Astrocyte (in vitro differentiated cells and primary cell): ENCODE measurements at regions not wholly inside any gene's neighbourhood (a gene's known extent, or its start where the extent isn't known, plus 50 kb on each side); places are given as distances from the start of the nearest gene placed in this dataset.

Experiments
- DNase-seq: peaks from one replicate; pipeline ENCODE4 v3.0.0-alpha.2; 2010; ENCODE audit warnings: low read depth
- FAIRE-seq: peaks from 2 replicates; lab custom pipeline; 2011; peaks lifted over from hg19 to GRCh38; lab: Jason Lieb, UNC
- H2AFZ ChIP-seq: 2 replicates; pipeline ENCODE4 v1.6.0; 2012; ENCODE audit warnings: low read depth, low read length, inconsistent platforms
- H3K27ac ChIP-seq: 2 replicates; pipeline ENCODE4 v1.5.1; 2011; ENCODE audit warnings: low read depth, low read length, inconsistent platforms
- H3K27me3 ChIP-seq: 2 replicates; pipeline ENCODE4 v1.6.0; 2011; ENCODE audit warnings: low read length, inconsistent platforms; ENCODE audit not compliant: insufficient read depth
- H3K36me3 ChIP-seq: 2 replicates; pipeline ENCODE4 v1.5.1; 2011; ENCODE audit warnings: low read length, inconsistent platforms; ENCODE audit not compliant: insufficient read depth
- H3K4me1 ChIP-seq: 2 replicates; pipeline ENCODE4 v1.5.1; 2011; ENCODE audit warnings: low read length, inconsistent platforms; ENCODE audit not compliant: insufficient read depth
- H3K4me2 ChIP-seq: 2 replicates; pipeline ENCODE4 v1.6.0; 2012; ENCODE audit warnings: low read length, inconsistent platforms
- H3K4me3 ChIP-seq: 2 replicates; pipeline ENCODE4 v1.5.1; 2011; ENCODE audit warnings: low read depth, mild to moderate bottlenecking, low read length, inconsistent platforms; ENCODE audit not compliant: insufficient read depth
- H3K79me2 ChIP-seq: 2 replicates; pipeline ENCODE4 v1.6.0; 2012; ENCODE audit warnings: mild to moderate bottlenecking, low read length, inconsistent platforms; ENCODE audit not compliant: insufficient read depth
- H3K9ac ChIP-seq: 2 replicates; pipeline ENCODE4 v1.6.0; 2012; ENCODE audit warnings: mild to moderate bottlenecking, low read length, inconsistent platforms
- H3K9me3 ChIP-seq: 2 replicates; pipeline ENCODE4 v1.5.1; 2012; ENCODE audit warnings: low read depth, mild to moderate bottlenecking, low read length, inconsistent platforms; ENCODE audit not compliant: insufficient read depth
- H4K20me1 ChIP-seq: 2 replicates; pipeline ENCODE4 v1.6.0; 2012; ENCODE audit warnings: low read length, inconsistent platforms; ENCODE audit not compliant: insufficient read depth
- H3K27ac Mint-ChIP-seq: one replicate; pipeline ENCODE4 v1.8.0; 2021; ENCODE audit warnings: mild to moderate bottlenecking, mixed read lengths; ENCODE audit not compliant: unreplicated experiment
- H3K27me3 Mint-ChIP-seq: one replicate; pipeline ENCODE4 v1.8.0; 2021; ENCODE audit warnings: low read depth, mixed read lengths; ENCODE audit not compliant: unreplicated experiment
- H3K36me3 Mint-ChIP-seq: one replicate; pipeline ENCODE4 v1.8.0; 2021; ENCODE audit warnings: low read depth, mixed read lengths; ENCODE audit not compliant: unreplicated experiment
- H3K4me1 Mint-ChIP-seq: one replicate; pipeline ENCODE4 v1.8.0; 2021; ENCODE audit warnings: low read depth, mixed read lengths; ENCODE audit not compliant: unreplicated experiment
- H3K4me3 Mint-ChIP-seq: one replicate; pipeline ENCODE4 v1.8.0; 2021; ENCODE audit warnings: mild to moderate bottlenecking, moderate library complexity, mixed read lengths; ENCODE audit not compliant: unreplicated experiment
- H3K9me3 Mint-ChIP-seq: one replicate; pipeline ENCODE4 v1.8.0; 2021; ENCODE audit warnings: mild to moderate bottlenecking, mixed read lengths; ENCODE audit not compliant: unreplicated experiment
- EZH2 ChIP-seq: IDR thresholded peaks from 2 replicates; pipeline ENCODE4 v1.6.1; 2012; ENCODE audit warnings: mild to moderate bottlenecking, low read length, inconsistent platforms; ENCODE audit not compliant: insufficient read depth
- TF ChIP-seq, protein P1 (sequence below): IDR thresholded peaks from 2 replicates; pipeline ENCODE4 v1.5.1; 2011; ENCODE audit warnings: low read depth, mild to moderate bottlenecking, inconsistent platforms, low read length, moderate library complexity; ENCODE audit not compliant: insufficient read depth

DNA sequence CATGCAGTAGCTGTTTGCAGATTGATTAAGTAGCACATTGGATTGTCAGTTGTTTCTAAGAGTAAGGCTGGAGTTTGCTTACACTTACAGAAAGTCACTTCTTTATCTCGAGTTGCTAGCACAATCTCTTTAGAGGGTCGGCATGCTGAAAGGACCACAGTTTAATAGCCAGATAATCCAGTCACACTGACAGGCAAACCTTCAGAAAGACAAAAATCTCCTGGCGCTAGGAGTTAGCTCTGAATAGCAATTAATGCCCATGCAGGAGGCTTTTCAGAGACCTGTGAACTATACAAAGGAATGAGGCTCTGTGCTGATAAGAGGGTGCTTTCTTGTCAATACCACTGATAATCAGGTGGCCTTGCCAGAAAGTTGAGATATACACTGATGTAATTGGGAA, 1043.0 kb downstream of the AACS start:
- FAIRE-seq: no peak
- H3K36me3 Mint-ChIP-seq: no peaks in the 10 kb centered on the region
- DNase-seq: no peak
- no peak overlapping the region for H3K4me3 ChIP-seq
- no peak overlapping the region for H2AFZ ChIP-seq
- no peaks in the 10 kb centered on the region for H4K20me1 ChIP-seq
- H3K9ac ChIP-seq: no peak overlapping the region
- TF ChIP-seq, protein P1, sequence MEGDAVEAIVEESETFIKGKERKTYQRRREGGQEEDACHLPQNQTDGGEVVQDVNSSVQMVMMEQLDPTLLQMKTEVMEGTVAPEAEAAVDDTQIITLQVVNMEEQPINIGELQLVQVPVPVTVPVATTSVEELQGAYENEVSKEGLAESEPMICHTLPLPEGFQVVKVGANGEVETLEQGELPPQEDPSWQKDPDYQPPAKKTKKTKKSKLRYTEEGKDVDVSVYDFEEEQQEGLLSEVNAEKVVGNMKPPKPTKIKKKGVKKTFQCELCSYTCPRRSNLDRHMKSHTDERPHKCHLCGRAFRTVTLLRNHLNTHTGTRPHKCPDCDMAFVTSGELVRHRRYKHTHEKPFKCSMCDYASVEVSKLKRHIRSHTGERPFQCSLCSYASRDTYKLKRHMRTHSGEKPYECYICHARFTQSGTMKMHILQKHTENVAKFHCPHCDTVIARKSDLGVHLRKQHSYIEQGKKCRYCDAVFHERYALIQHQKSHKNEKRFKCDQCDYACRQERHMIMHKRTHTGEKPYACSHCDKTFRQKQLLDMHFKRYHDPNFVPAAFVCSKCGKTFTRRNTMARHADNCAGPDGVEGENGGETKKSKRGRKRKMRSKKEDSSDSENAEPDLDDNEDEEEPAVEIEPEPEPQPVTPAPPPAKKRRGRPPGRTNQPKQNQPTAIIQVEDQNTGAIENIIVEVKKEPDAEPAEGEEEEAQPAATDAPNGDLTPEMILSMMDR: no peak
- TF ChIP-seq EZH2: no peak
- H3K27me3 Mint-ChIP-seq: no peaks in the 10 kb centered on the region
- H3K4me1 Mint-ChIP-seq: no peaks in the 10 kb centered on the region
- no peaks in the 10 kb centered on the region for H3K36me3 ChIP-seq
- no peak overlapping the region for H3K27ac Mint-ChIP-seq
- no peaks in the 10 kb centered on the region for H3K79me2 ChIP-seq
- H3K27me3 ChIP-seq: no peaks in the 10 kb centered on the region
- no peak overlapping the region for H3K4me3 Mint-ChIP-seq
- peaks cover 14% of the 10 kb centered on the region for H3K9me3 Mint-ChIP-seq
- peaks cover 2% of the 10 kb centered on the region for H3K9me3 ChIP-seq
- no peaks in the 10 kb centered on the region for H3K4me1 ChIP-seq
- no peak overlapping the region for H3K27ac ChIP-seq
- H3K4me2 ChIP-seq: no peak overlapping the region

DNA sequence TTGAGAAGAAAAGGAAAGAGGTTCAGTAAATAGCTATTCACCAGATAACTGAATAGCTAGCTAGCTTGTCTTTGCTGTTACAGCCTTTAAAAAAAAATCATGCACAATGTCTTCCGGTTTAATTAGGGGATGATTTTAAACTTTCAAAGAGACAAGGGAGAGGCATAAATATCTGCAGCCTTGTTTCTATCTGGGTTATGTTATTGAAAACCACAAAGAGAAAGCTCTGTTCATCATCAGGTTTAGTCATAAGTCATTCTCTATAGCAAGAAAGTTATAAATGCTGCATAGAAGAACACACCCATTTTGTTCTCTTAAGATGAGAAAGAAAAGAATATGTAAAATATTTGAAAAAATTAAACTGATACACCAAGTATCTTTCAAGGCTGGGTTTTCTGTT, 1046.9 kb downstream of the AACS start:
- Histone ChIP-seq H3K79me2 (no peaks in the 10 kb centered on the region), H3K4me2 (no peak overlapping the region), H3K9ac (no peak overlapping the region), H3K27ac (no peak overlapping the region), H4K20me1 (no peaks in the 10 kb centered on the region), H3K27me3 (no peaks in the 10 kb centered on the region), H2AFZ (no peak overlapping the region), H3K36me3 (no peaks in the 10 kb centered on the region), H3K9me3 (no peaks in the 10 kb centered on the region), H3K4me1 (no peaks in the 10 kb centered on the region), H3K4me3 (no peak overlapping the region)
- Mint-ChIP-seq H3K9me3 (peaks cover 9% of the 10 kb centered on the region), H3K4me3 (no peak overlapping the region), H3K27ac (no peak overlapping the region), H3K27me3 (no peaks in the 10 kb centered on the region), H3K4me1 (no peaks in the 10 kb centered on the region), H3K36me3 (no peaks in the 10 kb centered on the region)
- DNase-seq (no peak), FAIRE-seq (no peak)
- TF ChIP-seq, protein P1: no peak
- TF ChIP-seq EZH2: no peak

DNA sequence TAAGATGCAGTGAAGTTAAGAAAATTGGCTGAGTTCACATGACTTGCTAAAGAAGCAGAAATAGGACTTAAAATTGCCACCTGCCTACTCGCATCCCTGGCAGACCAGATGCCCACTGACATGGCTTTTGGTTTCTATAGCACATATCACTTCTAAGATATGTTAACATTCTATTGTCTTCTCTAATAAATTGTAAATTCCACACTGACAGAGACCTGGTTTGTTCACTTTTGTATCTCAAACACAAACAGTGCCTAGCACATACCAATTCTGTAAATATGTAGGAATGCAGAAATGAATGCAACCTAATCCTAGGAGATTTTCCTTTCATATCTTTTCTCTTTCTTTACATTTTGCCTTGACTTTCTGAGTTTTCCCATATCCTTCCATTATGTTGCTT, 1047.6 kb downstream of the AACS start:
- no peak overlapping the region for H2AFZ ChIP-seq
- H3K4me1 Mint-ChIP-seq: no peaks in the 10 kb centered on the region
- H3K9ac ChIP-seq: no peak overlapping the region
- H4K20me1 ChIP-seq: no peaks in the 10 kb centered on the region
- H3K27me3 Mint-ChIP-seq: no peaks in the 10 kb centered on the region
- no peak overlapping the region for H3K27ac Mint-ChIP-seq
- DNase-seq: no peak
- no peak overlapping the region for H3K27ac ChIP-seq
- no peaks in the 10 kb centered on the region for H3K27me3 ChIP-seq
- H3K79me2 ChIP-seq: no peaks in the 10 kb centered on the region
- no peaks in the 10 kb centered on the region for H3K9me3 ChIP-seq
- H3K4me1 ChIP-seq: no peaks in the 10 kb centered on the region
- H3K4me3 ChIP-seq: no peak overlapping the region
- no peak for TF ChIP-seq EZH2
- TF ChIP-seq, protein P1: no peak
- H3K36me3 Mint-ChIP-seq: no peaks in the 10 kb centered on the region
- no peaks in the 10 kb centered on the region for H3K36me3 ChIP-seq
- no peak overlapping the region for H3K4me2 ChIP-seq
- H3K9me3 Mint-ChIP-seq: peaks cover 5% of the 10 kb centered on the region
- FAIRE-seq: no peak
- H3K4me3 Mint-ChIP-seq: no peak overlapping the region
